Tongue (tissue), 1 donor: ENCODE measurements at regions not wholly inside any gene's neighbourhood (a gene's known extent, or its start where the extent isn't known, plus 50 kb on each side); places are given as distances from the start of the nearest gene placed in this dataset.
"Not testable (repeated sequence)": the region's sequence is repeated elsewhere in the genome, so short reads cannot be mapped to it uniquely, and the experiment has no call there.

Experiments
- DNase-seq: peaks from one replicate; pipeline ENCODE4 v3.0.0-alpha.2; 2015

GRCh38 chr7:119620769-119621168, 652.2 kb upstream of the KCND2 start:
- no peak for DNase-seq

GRCh38 chr7:119623427-119623826, 649.5 kb upstream of the KCND2 start:
- DNase-seq = no peak

- no peak for DNase-seq
Observed at GRCh38 chr7:119630406-119630969, 642.5 kb upstream of the KCND2 start.

GRCh38 chr7:119633812-119634211, 639.2 kb upstream of the KCND2 start:
- DNase-seq = not testable (repeated sequence)

GRCh38 chr7:119640326-119640725, 632.6 kb upstream of the KCND2 start:
- no peak for DNase-seq

GRCh38 chr7:119640861-119641260, 632.1 kb upstream of the KCND2 start:
- no peak for DNase-seq

- no peak for DNase-seq
Observed at GRCh38 chr7:119643558-119643957, 629.4 kb upstream of the KCND2 start.

GRCh38 chr7:119647286-119647685, 625.7 kb upstream of the KCND2 start:
- no peak for DNase-seq

GRCh38 chr7:119648752-119649151, 624.2 kb upstream of the KCND2 start:
- DNase-seq = not testable (repeated sequence)

- DNase-seq = no peak
Observed at GRCh38 chr7:119660080-119660479, 612.9 kb upstream of the KCND2 start.

GRCh38 chr7:119664601-119665000, 608.4 kb upstream of the KCND2 start:
- no peak for DNase-seq

GRCh38 chr7:119665796-119666195, 607.2 kb upstream of the KCND2 start:
- no peak for DNase-seq

GRCh38 chr7:119681336-119681735, 591.6 kb upstream of the KCND2 start:
- DNase-seq = no peak

- no peak for DNase-seq
Observed at GRCh38 chr7:119684763-119685162, 588.2 kb upstream of the KCND2 start.

GRCh38 chr7:119685906-119686305, 587.1 kb upstream of the KCND2 start:
- DNase-seq = no peak

- no peak for DNase-seq
Observed at GRCh38 chr7:119688831-119689230, 584.1 kb upstream of the KCND2 start.

GRCh38 chr7:119692541-119692940, 580.4 kb upstream of the KCND2 start:
- no peak for DNase-seq

- DNase-seq = no peak
Observed at GRCh38 chr7:119694506-119694905, 578.5 kb upstream of the KCND2 start.

GRCh38 chr7:119696336-119696735, 576.6 kb upstream of the KCND2 start:
- DNase-seq = no peak

GRCh38 chr7:119703895-119704294, 569.1 kb upstream of the KCND2 start:
- no peak for DNase-seq

- DNase-seq = no peak
Observed at GRCh38 chr7:119706608-119707007, 566.4 kb upstream of the KCND2 start.

GRCh38 chr7:119708891-119709290, 564.1 kb upstream of the KCND2 start:
- DNase-seq = peak; percentile 2

GRCh38 chr7:119711104-119711503, 561.9 kb upstream of the KCND2 start:
- DNase-seq = no peak

GRCh38 chr7:119712886-119713462, 560.0 kb upstream of the KCND2 start:
- no peak for DNase-seq

GRCh38 chr7:119713606-119714005, 559.4 kb upstream of the KCND2 start:
- DNase-seq = no peak
